Renal cortex interstitium (tissue), 11 donors: ENCODE measurements at regions not wholly inside any gene's neighbourhood (a gene's known extent, or its start where the extent isn't known, plus 50 kb on each side); places are given as distances from the start of the nearest gene placed in this dataset.
A peak's percentile ranks its signal among the peaks of the same experiment; 100 is the strongest.
"Not testable (repeated sequence)": the region's sequence is repeated elsewhere in the genome, so short reads cannot be mapped to it uniquely, and the experiment has no call there.

ENCODE experiments used
- DNase-seq, 11 donors: peaks; one replicate each; pipeline ENCODE4 v3.0.0-alpha.2; 2013; ENCODE audit warnings: low read depth in 9 of 11, low spot score in 4 of 11; ENCODE audit errors: extremely low read depth in 1 of 11

DNA sequence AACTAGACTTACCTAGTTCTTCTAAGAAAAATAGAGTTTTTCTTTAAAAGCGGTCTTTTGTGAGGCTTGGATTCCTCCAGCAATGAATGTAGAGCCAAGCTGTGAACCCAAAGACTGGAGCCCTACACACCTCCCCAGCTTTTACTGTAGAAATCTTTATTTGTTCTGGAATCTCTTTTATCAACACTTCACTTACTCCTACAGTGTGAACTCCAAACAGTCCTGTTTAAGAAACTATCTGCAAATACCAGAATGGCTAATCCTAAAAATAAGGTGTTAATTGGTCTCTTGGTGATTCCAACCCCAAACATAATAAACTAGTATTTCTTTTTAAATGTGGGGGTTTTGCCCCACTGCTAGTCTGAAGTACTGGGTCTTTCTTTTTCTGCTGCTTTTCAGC lies 103.9 kb downstream of the ENC1 start:
- DNase-seq, result no peak

DNA sequence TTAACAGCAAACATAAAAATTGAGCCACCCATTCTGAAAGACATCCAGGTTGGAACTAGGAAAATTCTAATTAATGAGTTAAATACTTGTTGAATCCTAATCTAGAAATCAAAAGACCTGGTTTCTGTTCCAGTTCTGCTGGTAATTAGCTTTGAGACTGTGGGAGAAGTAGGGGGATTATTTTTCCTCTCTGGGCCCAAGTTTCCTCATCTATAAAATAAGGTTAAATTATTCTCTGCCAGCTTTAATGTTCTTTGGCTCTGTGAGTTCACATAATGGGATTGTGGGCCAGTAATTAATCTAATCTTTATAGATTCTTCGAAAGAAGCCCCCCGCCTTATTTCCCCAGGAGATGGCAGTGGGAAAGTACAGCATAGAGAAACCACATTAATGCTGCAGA lies 104.6 kb downstream of the ENC1 start:
- no peak for DNase-seq

DNA sequence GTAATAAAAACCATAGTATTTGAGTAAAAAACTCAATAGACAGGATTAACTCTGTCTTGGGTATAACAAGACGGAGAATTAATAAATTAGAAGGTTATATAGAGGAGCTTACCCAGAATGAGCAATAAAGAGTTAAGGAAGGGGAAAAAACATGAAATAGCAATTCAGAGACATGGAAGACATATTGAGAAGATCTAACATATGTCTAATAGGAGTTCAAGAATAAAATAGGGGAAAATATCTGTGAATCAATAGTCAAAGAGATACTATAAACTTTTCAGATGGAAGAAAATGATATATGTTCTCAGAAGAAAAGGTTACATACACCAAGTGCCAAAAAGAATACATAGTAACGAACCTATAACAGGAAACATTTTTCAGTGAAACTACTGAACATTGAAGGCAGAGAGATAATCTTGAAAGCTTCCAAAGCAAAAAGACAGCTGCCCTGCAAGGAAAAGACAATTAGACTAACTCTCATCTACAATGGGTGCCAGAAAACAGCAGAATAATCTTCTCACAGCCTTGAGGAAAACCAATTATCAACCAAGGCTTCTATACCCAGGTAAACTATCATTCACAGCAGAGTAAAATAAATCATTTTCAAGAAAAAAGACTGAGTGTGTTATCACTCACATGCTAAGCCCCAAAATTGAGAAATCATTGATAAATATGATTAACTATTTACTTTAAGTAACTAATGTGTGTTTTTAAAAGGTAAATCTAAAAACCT lies 106.0 kb downstream of the ENC1 start:
- DNase-seq, result no peak

DNA sequence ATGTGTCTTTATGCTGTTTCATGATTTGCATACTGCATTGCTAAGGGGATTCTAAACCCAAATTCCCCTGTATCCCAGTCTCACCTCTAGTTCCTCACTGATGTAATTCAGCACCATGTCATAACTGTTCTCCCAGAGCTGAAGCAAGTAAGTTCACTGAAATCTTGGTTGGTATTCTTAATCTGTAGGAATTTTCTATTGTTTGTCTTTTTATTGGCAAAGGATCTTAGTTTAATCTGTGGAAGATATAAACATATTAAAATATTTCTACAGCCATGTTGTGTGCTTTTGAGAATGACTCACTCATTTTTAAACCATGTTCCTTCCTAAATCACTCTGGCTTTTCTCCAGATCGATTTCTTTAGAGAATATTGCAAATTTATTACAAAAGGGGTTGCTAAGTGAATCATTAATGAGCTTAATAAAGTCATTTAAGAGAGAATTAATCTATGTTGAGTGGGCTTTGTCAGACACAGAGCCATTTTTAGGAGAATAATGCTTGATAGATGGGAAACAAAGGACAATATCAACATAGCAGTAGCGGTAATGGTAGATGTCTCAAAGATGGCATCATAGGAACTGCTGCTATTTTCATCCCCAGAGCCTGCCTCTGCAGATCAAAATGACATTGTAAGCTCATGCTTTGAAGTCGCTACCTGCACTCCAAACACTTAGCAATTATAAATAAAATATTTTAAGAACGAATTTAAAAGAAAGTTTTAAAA lies 110.0 kb downstream of the ENC1 start:
- no peak for DNase-seq

DNA sequence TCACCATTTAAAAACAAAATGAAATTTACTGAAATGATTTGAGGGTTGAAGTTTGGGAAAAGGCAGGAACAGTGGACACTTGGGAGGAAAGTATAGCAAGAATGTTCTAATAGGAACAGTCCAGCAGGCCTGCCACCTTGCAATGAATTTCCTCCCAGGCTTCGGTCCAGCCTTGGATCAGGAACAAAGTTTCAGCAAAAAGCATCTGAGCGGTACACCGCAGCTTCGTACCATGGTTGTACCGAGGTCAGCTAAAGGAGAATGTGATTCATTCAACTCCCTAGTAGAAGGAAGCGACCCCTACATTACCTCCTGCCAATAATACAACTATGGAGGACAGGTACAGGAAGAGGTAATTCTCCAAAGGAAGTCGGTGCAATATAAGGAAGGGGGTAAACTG lies 111.4 kb downstream of the ENC1 start:
- no peak for DNase-seq

DNA sequence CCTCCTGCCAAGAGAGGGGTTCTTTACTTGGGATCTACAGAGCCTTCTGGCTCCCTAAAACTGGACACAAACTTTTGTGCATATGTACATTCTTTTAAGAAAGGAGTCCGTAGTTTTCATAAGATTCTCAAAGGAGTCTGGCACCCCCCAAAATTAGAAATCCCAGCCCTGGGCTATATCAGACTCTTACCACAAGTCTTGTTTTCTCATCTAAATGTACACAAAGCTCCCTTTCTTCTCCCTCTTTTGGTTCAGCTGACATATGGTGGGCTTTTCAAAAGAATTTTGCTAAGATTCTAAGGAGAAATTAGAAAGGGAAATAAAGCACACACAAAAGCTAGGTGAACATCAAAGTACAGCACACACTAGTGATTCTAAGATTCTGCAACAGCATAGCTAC lies 114.4 kb downstream of the ENC1 start:
- no peak for DNase-seq

DNA sequence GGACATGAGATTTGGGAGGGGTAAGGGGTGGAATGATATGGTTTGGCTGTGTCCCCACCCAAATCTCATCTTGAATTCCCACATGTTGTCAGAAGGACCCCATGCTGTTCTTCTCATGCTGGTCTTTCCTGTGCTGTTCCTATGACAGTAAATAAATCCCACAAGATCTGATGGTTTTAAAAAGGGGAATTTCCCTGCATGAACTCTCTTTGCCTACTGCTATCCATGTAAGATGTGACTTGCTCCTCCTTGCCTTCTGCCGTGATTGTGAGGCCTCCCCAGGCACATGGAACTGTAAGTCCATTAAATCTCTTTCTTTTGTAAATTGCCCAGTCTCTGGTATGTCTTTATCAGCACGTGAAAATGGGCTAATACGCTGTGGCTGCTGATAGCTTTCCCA lies 115.8 kb downstream of the ENC1 start:
- DNase-seq, result not testable (repeated sequence)

DNA sequence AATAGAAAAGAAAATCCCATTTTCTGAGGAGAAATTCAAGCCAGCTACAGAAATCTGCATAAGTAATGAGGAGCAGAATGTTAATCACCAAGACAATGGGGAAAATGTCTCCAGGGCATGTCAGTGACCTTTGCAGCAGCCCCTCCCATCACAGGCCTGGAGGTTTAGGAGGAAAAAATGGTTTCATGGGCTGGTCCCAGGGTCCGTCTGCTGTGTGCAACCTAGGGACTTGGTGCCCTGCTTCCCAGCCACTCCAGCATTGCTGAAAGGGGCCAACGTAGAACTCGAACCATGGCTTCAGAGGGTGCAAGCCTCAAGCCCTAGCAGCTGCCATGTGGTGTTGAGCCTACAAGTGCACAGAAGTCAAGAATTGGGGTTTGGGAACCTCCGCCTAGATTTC lies 116.8 kb downstream of the ENC1 start:
- DNase-seq, result not testable (repeated sequence)

DNA sequence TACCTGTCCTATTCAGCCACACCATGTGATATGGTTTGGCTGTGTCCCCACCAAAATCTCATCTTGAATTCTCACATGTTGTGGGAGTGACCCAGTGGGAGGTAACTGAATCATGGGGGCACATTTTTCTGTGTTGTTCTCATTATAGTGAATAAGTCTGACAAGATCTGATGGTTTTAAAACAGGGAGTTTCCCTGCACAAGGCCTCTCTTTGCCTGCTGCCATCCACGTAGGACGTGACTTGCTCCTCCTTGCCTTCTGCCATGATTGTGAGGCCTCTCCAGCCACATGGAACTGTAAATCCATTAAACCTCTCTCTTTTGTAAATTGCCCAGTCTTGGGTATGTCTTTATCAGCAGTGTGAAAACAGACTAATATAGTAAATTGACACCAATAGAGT lies 117.7 kb downstream of the ENC1 start:
- not testable (repeated sequence) for DNase-seq

DNA sequence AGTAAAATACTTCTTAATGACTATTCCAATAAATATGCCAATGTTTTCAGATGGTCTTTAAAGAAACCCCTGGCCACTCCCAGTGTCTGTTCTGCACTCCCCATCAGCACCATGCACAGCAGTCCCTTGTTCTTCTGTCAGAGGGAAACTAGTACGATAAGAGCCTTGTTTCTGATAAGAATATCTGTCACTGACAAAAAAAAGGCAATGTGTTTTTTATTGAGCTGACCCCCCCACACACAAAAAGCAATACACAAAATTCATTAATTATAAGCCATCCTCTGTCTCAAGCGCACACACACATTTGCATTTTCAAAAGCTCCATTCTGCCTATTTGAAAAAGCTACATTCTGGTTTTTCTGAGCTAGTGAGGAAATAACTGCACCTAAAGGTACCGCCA lies 119.1 kb downstream of the ENC1 start:
- DNase-seq, result no peak

DNA sequence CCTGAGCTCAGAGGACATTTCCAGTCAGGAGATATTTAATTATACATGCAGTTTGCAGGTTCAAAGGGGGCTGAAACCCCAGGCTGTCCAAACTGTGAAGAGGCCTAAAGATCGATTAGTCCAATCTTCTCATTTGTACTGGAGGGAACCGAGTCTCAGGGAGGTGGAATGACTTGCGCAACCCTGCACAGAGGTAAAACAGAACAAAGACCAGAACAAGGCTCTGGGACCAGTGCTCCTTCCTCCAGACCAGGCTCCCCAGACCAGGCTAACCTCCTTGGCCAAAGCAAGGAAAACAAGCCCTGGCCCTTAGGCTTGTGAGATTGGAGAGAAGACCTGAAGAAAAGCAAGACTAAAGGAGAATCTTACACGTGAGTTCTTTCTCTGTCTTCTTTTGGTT lies 120.8 kb downstream of the ENC1 start:
- DNase-seq, result no peak

DNA sequence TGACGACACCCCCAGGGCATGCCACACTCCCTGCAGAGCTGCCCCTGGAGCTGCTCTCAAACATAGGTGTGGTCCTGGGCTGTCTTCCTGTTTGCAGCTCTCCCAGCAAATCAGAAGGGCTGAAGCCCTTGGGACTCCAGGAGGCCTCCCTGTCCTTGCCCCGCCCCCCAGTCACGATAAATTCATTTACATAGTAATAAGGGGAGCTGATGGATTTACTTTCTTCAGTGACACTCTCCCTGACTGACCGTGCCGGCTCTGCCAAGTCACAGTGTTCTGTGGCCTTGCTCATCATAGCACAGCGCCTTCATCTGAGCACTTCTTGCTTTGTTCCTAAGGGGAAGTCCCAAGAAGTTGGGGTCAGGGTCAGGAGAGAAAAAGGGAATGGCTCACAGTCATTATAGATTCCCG lies 121.4 kb downstream of the ENC1 start:
- no peak for DNase-seq

DNA sequence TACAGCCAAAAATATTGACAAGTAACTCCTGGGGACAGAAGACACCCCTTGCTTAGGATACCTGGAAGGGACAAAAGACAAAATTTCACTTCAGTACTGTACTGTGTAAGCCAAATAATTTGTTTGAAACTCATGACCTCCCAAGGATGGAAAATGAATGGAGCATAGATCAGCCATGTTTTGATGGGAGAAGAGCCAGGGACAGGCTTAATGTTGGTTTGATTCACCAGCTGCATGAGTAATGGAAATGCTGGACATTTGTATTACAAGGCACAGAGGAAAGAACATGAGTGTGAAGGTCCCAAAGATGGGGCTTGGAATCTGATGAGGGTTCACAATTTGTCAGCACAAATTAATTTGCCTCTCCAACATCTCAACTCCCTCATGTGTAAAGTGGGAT lies 122.8 kb downstream of the ENC1 start:
- DNase-seq, result no peak

DNA sequence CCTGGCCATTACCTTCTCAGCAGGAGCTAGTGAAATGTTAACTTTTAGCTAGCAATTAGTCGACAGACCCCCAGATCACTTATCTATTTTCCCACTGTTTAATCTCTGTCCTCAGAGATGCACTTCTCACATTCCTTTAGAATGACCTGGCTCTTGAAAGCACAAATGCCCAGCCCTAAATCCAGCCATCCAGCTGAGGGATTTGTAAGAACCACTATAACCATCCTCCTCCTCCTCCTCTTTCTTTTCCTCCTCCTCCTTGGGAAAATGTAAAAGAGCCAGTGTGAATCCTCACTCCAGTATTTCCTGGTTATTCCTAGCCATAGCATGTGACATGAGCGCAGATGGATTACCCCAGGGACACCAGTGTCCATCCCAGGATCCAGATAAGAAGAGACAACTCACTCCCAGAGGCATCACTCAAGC lies 124.3 kb downstream of the ENC1 start:
- DNase-seq, result peak in 1 of 11 donors; percentile 0

DNA sequence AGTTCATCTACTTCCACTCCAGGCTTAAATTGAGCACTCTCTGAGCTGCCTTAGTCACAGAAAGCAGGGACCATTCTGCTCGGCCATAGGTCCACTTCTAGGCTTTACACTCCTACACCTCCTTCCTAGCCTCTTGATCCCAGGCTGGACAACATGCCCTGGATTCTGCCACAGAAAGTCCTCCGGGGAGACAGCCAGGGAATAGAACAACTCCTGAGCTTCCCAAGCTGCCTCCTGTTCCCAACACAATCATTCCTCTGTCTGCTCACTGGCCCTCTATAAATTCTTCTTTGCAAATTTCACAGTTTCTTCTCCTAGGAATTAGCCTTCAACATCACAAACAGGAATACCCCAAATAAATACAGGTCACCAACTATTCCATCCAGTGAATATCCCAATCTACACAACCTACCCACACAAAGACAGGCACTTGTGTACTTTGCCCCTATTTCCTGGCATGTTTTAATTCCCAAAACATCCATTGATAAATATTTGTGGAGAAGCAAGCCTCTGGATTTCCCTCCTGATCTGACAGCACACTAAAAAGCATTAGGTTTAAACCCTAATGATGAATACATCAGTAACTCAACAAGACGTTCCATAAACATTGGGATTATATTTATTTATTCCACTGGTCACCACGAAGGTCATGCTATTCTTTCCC lies 125.5 kb downstream of the ENC1 start:
- DNase-seq, result no peak

DNA sequence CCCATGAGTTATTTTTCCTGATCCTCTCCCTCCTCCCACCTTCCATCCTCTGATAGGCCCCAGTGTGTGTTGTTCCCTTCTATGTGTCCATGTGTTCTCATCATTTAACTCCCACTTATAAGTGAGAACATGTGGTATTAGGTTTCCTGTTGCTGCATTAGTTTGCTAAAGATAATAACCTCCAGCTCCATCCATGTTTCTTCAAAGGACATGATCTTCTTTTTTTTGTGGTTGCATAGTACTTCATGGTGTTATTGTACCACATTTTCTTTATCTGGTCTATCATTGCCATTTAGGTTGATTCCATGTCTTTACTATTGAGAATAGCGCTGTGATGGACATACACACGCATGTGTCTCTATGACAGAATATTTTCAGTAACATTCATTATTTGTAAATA lies 128.8 kb downstream of the ENC1 start:
- DNase-seq, result not testable (repeated sequence)

DNA sequence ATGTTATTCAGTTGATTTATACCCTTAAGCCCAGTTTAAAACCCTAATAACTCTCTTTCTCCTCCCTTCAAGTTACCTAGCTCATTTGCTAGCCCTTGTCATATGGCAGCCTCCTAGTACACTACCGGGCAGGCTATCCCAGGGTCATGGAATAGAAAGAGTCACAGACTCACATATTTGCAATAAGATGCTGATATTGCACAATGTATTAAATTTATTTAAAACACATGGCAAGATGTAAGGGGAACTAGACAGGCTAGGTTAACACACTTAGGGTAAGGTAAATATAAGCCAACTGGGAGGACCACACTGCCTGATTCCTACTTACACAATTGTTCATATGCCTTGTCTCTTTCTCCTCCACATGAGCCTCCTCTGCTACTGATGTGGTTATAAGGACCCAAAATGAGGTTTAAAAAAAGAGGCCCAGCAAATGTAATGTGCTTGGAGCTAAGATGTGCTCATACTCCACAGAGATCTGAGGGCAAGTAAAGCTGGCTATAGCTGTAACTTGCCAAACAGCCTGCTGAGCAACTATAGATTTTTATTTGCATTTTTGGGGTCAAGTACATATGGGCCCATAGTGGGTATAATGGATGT lies 130.0 kb downstream of the ENC1 start:
- DNase-seq, result no peak

DNA sequence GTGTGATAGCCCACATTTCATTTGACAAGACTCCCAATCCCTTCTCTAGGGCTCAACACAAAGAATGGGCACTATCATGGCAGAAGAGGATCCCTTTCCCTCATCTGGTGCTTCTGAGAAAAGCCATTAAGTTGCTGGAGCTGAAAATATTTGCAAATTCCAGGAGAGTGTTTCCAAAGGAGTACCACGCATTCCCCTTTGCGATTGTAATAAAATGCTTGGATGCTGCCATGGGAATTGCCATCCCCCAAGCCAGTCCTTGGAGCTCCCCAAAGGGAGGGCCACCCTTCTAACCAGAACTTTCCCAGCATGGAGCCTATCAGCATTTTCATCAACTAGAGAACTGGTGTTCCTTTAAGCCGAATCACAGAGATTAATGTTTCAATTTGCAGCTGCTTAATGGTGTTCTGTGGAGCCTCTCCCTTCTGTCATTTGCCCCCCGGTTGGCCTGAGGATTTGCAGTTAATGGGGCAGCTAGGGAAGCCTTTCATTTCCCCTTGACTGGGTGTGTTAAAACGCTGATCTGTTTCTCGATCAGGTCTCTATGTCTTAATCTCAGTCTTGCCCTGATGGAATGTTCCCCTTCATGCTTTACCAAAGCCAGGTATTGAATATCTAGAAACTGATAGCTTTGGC lies 133.0 kb downstream of the ENC1 start:
- peak in 7 of 11 donors; percentile 31 to 66 (median 49) for DNase-seq

DNA sequence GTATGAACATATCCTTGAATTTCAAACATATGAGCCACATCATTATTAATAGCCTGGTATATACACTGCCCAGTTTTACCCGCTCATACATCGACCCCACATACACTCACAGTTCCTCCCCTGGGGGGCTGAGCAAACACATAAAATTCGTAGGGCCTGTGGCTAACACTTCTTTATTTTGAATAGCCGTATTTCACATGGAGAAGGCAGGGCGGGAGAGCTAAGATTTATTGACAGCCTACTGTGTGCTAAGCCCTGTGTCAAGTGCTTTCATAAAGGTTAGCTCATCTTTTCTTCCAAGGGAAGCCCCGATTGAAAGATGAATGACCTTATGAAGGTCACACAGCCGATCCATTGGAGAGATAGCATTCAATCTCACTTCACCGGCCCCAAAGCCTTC lies 134.4 kb downstream of the ENC1 start:
- no peak for DNase-seq
